ENCODE measurements at regions not wholly inside any gene's neighbourhood (a gene's known extent, or its start where the extent isn't known, plus 50 kb on each side); places are given as distances from the start of the nearest gene placed in this dataset.
A peak's percentile ranks its signal among the peaks of the same experiment; 100 is the strongest.

DNA sequence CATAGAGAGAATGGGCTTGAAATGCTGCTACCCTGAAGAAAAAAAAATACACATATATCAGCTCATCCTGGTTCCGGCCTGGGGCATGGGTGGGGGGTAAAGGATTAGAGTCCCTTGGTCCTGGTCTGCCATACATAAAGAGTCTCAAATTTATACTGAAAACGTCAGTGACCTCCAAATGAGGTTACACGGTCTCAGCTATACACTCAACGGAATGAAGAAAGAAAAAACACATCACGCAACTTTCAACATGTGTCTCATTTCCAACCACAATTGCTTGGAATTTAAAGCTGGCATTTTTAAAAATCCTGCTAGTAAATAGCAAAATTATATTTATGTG, 612.8 kb downstream of the MCTP2 start (continued):
- TF ChIP-seq JUNB (IDR thresholded peaks at IDR 0.05; ENCODE audit: unreplicated experiment) (no peak), POLR2AphosphoS5 (IDR thresholded peaks at IDR 0.05; ENCODE audit: low read depth) (no peak), EZH2phosphoT487 (IDR thresholded peaks at IDR 0.05; ENCODE audit: unreplicated experiment) (no peak), NANOG (IDR thresholded peaks at IDR 0.05; ENCODE audit: borderline replicate concordance) (no peak), ZNF331 (CRISPR knock-in tag; IDR thresholded peaks at IDR 0.05; ENCODE audit: low read depth) (no peak)

DNA sequence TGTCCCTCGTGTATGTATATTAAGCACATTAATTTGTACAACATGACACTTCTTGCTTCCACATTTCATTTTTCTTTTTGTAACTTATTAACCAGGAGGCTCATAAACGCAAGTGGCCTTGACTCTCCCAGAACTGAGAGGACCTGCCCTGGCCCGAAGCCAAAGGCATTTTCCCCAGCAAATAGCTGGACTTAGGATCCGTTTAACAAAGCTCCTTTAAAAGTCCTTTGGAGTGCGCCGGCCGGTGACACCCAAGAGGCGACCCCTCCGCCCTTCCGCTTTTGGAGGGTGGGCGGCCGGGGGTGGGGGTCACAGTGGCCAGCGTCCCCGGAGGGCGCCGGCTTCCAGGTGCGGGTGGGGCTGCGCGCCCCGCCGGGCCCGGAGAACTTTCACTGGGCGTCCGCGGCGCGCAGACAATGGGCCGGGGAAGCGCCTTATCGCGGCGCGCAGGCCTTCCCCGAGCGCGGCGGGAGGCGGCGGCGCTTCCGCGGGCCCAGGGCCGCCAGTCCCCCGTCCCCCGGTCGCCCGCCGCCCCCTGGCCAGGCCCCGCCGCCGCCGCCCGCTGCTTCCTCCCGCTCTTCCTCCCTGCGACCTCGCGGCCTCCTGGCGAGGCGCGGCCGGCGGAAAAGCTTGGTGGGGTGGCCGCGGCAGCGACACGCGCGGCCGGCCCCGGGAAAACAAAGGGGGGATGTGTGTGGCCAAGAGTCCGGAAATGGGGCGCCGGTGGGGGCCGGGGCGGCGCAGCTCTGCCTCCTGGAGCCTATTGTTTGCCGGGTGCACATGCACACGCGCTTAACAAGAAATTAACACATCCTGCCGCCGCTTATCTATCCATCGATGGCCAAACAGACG, 613.4 kb downstream of the MCTP2 start:
- no peaks in the 10 kb centered on the region for H3F3A ChIP-seq (replicated peaks; ENCODE audit: low read depth)
- H3K4me1 ChIP-seq (ENCODE audit: insufficient read depth), result peaks cover 15% of the 10 kb centered on the region
- peak overlapping the region; percentile 73 for H3K4me2 ChIP-seq
- H3K27ac Mint-ChIP-seq, result no peak overlapping the region
- H3K9me3 Mint-ChIP-seq, result peaks cover 45% of the 10 kb centered on the region
- no peaks in the 10 kb centered on the region for H3K36me3 ChIP-seq (ENCODE audit: insufficient read depth)
- H4K20me1 ChIP-seq (replicated peaks; ENCODE audit: insufficient read depth), result no peaks in the 10 kb centered on the region
- H3K27ac ChIP-seq (ENCODE audit: low read depth), result no peak overlapping the region
- peak overlapping the region; percentile 67; the same call in 1 of the 2 replicates for H2AFZ ChIP-seq
- H3K4me3 Mint-ChIP-seq, result peak overlapping the region; percentile 69
- H3K27me3 ChIP-seq (ENCODE audit: insufficient read depth), result no peaks in the 10 kb centered on the region
- H3K27me3 Mint-ChIP-seq (ENCODE audit: insufficient read depth, low read depth, poor library complexity), result peaks cover 18% of the 10 kb centered on the region
- H3K4me3 ChIP-seq, result peak overlapping the region; percentile 50
- ATAC-seq (peak; percentile 96), DNase-seq (ENCODE audit: low spot score) (peak; percentile 70)
- H3K36me3 Mint-ChIP-seq (ENCODE audit: low read depth), result peaks cover 39% of the 10 kb centered on the region
- peaks cover 5% of the 10 kb centered on the region; the same call in 1 of the 2 replicates for H3K9me2 ChIP-seq (ENCODE audit: insufficient read depth)
- H3K4me1 Mint-ChIP-seq, result peaks cover 17% of the 10 kb centered on the region
- no peaks in the 10 kb centered on the region for H3K79me2 ChIP-seq (replicated peaks; ENCODE audit: insufficient read depth)
- TF ChIP-seq POLR2AphosphoS5 (IDR thresholded peaks at IDR 0.05; ENCODE audit: low read depth) (no peak), ZNF331 (CRISPR knock-in tag; IDR thresholded peaks at IDR 0.05; ENCODE audit: low read depth) (no peak), NANOG (IDR thresholded peaks at IDR 0.05; ENCODE audit: borderline replicate concordance) (no peak), JUNB (IDR thresholded peaks at IDR 0.05; ENCODE audit: unreplicated experiment) (no peak), CREB1 (CRISPR knock-in tag; IDR thresholded peaks at IDR 0.05; ENCODE audit: low read depth) (no peak), EZH2 (IDR thresholded peaks at IDR 0.05; ENCODE audit: low read depth, unreplicated experiment) (no peak), EZH2phosphoT487 (IDR thresholded peaks at IDR 0.05; ENCODE audit: unreplicated experiment) (no peak)
- TF ChIP-seq, protein P1, sequence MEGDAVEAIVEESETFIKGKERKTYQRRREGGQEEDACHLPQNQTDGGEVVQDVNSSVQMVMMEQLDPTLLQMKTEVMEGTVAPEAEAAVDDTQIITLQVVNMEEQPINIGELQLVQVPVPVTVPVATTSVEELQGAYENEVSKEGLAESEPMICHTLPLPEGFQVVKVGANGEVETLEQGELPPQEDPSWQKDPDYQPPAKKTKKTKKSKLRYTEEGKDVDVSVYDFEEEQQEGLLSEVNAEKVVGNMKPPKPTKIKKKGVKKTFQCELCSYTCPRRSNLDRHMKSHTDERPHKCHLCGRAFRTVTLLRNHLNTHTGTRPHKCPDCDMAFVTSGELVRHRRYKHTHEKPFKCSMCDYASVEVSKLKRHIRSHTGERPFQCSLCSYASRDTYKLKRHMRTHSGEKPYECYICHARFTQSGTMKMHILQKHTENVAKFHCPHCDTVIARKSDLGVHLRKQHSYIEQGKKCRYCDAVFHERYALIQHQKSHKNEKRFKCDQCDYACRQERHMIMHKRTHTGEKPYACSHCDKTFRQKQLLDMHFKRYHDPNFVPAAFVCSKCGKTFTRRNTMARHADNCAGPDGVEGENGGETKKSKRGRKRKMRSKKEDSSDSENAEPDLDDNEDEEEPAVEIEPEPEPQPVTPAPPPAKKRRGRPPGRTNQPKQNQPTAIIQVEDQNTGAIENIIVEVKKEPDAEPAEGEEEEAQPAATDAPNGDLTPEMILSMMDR (conservative IDR thresholded peaks at IDR 0.05; ENCODE audit: low read depth in 2 of 2), result no peak
- TF ChIP-seq, protein P2, sequence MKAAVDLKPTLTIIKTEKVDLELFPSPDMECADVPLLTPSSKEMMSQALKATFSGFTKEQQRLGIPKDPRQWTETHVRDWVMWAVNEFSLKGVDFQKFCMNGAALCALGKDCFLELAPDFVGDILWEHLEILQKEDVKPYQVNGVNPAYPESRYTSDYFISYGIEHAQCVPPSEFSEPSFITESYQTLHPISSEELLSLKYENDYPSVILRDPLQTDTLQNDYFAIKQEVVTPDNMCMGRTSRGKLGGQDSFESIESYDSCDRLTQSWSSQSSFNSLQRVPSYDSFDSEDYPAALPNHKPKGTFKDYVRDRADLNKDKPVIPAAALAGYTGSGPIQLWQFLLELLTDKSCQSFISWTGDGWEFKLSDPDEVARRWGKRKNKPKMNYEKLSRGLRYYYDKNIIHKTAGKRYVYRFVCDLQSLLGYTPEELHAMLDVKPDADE (IDR thresholded peaks at IDR 0.05), result no peak
- TF ChIP-seq, protein P3, sequence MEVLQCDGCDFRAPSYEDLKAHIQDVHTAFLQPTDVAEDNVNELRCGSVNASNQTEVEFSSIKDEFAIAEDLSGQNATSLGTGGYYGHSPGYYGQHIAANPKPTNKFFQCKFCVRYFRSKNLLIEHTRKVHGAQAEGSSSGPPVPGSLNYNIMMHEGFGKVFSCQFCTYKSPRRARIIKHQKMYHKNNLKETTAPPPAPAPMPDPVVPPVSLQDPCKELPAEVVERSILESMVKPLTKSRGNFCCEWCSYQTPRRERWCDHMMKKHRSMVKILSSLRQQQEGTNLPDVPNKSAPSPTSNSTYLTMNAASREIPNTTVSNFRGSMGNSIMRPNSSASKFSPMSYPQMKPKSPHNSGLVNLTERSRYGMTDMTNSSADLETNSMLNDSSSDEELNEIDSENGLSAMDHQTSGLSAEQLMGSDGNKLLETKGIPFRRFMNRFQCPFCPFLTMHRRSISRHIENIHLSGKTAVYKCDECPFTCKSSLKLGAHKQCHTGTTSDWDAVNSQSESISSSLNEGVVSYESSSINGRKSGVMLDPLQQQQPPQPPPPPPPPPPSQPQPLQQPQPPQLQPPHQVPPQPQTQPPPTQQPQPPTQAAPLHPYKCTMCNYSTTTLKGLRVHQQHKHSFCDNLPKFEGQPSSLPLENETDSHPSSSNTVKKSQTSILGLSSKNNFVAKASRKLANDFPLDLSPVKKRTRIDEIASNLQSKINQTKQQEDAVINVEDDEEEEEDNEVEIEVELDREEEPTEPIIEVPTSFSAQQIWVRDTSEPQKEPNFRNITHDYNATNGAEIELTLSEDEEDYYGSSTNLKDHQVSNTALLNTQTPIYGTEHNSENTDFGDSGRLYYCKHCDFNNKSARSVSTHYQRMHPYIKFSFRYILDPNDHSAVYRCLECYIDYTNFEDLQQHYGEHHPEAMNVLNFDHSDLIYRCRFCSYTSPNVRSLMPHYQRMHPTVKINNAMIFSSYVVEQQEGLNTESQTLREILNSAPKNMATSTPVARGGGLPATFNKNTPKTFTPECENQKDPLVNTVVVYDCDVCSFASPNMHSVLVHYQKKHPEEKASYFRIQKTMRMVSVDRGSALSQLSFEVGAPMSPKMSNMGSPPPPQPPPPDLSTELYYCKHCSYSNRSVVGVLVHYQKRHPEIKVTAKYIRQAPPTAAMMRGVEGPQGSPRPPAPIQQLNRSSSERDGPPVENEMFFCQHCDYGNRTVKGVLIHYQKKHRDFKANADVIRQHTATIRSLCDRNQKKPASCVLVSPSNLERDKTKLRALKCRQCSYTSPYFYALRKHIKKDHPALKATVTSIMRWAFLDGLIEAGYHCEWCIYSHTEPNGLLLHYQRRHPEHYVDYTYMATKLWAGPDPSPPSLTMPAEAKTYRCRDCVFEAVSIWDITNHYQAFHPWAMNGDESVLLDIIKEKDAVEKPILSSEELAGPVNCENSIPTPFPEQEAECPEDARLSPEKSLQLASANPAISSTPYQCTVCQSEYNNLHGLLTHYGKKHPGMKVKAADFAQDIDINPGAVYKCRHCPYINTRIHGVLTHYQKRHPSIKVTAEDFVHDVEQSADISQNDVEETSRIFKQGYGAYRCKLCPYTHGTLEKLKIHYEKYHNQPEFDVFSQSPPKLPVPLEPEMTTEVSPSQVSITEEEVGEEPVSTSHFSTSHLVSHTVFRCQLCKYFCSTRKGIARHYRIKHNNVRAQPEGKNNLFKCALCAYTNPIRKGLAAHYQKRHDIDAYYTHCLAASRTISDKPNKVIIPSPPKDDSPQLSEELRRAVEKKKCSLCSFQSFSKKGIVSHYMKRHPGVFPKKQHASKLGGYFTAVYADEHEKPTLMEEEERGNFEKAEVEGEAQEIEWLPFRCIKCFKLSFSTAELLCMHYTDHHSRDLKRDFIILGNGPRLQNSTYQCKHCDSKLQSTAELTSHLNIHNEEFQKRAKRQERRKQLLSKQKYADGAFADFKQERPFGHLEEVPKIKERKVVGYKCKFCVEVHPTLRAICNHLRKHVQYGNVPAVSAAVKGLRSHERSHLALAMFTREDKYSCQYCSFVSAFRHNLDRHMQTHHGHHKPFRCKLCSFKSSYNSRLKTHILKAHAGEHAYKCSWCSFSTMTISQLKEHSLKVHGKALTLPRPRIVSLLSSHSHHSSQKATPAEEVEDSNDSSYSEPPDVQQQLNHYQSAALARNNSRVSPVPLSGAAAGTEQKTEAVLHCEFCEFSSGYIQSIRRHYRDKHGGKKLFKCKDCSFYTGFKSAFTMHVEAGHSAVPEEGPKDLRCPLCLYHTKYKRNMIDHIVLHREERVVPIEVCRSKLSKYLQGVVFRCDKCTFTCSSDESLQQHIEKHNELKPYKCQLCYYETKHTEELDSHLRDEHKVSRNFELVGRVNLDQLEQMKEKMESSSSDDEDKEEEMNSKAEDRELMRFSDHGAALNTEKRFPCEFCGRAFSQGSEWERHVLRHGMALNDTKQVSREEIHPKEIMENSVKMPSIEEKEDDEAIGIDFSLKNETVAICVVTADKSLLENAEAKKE (CRISPR knock-in tag; IDR thresholded peaks at IDR 0.05), result no peak
- TF ChIP-seq, protein P4, sequence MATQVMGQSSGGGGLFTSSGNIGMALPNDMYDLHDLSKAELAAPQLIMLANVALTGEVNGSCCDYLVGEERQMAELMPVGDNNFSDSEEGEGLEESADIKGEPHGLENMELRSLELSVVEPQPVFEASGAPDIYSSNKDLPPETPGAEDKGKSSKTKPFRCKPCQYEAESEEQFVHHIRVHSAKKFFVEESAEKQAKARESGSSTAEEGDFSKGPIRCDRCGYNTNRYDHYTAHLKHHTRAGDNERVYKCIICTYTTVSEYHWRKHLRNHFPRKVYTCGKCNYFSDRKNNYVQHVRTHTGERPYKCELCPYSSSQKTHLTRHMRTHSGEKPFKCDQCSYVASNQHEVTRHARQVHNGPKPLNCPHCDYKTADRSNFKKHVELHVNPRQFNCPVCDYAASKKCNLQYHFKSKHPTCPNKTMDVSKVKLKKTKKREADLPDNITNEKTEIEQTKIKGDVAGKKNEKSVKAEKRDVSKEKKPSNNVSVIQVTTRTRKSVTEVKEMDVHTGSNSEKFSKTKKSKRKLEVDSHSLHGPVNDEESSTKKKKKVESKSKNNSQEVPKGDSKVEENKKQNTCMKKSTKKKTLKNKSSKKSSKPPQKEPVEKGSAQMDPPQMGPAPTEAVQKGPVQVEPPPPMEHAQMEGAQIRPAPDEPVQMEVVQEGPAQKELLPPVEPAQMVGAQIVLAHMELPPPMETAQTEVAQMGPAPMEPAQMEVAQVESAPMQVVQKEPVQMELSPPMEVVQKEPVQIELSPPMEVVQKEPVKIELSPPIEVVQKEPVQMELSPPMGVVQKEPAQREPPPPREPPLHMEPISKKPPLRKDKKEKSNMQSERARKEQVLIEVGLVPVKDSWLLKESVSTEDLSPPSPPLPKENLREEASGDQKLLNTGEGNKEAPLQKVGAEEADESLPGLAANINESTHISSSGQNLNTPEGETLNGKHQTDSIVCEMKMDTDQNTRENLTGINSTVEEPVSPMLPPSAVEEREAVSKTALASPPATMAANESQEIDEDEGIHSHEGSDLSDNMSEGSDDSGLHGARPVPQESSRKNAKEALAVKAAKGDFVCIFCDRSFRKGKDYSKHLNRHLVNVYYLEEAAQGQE (IDR thresholded peaks at IDR 0.05; ENCODE audit: unreplicated experiment), result no peak
